HG02938 (cell line): ENCODE measurements at regions not wholly inside any gene's neighbourhood (a gene's known extent, or its start where the extent isn't known, plus 50 kb on each side); places are given as distances from the start of the nearest gene placed in this dataset.
"Not testable (repeated sequence)": the region's sequence is repeated elsewhere in the genome, so short reads cannot be mapped to it uniquely, and the experiment has no call there.

Experiments
- ATAC-seq: cut with Tn5 transposase; IDR thresholded peaks from one replicate; pipeline ENCODE4 v1.9.1; 2021; ENCODE audit warnings: mild to moderate bottlenecking, moderate library complexity; ENCODE audit not compliant: unreplicated experiment

DNA sequence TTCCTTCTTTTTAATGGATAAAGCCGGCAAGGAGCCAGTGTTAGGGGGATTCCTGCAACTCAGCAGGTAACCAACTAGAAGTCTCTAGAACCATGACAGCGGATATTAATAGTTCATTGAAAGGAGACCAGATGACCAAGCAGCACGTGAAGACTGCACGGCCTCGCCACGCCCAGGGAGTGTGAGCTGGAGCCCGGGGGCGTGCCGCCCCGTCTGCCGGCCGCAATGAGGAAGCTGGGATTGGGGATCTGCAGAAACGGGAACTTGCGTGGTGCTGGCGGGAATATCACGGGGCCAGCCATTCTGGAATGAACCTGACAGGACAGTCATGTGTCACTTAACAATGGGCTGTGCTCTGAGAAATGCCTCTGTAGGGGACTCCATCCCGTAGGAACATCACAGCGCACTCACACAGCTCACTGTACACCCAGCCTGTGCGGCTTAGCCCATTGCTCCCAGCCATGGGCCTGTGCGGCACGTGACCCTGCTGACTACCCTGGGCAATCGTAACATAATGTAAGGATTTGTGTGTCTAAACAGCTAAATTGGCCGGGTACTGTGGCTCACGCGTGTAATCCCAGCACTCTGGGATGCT is 4092.8 kb upstream of the TPTE start:
- not testable (repeated sequence) for ATAC-seq

DNA sequence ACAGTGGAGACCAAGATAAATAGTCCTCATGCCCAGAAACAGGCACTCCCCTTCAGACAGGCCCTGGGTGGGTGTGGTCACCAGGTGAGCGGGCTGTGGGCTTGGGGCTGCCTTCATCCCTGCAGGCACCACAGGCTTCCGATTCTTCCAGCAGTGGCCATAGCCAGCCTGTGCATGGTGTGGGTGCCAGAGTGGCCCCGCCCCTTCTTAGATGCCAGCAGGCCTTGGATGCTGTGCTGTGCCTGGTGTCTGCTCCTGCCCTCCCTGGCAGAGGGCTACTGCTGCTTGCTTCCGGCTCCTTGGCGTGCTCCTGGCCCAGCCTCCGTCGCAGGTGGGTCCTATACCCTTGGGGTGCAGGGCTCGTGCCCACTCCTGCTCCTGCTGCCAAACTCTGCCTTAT is 4091.5 kb upstream of the TPTE start:
- ATAC-seq, result not testable (repeated sequence)

DNA sequence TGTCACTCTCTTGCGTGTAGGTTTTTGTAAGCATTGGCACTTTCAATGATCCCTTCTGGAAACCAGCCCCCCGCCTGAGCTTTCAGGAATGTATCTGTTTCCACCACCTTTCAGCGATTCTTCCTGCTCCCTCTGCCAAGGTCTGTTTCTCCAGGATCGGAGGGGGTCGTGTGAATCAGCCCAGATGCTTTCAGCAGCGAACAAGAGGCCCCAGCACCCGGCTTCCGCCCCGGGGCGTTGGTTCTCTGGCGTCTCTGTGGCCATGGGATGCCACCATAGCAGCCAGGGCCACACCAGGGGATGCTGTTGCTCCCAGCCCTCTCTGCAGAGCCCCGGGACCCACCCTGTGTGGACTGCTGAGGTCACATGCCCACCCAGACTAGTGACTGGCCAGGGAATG is 4088.2 kb upstream of the TPTE start:
- ATAC-seq, result not testable (repeated sequence)

DNA sequence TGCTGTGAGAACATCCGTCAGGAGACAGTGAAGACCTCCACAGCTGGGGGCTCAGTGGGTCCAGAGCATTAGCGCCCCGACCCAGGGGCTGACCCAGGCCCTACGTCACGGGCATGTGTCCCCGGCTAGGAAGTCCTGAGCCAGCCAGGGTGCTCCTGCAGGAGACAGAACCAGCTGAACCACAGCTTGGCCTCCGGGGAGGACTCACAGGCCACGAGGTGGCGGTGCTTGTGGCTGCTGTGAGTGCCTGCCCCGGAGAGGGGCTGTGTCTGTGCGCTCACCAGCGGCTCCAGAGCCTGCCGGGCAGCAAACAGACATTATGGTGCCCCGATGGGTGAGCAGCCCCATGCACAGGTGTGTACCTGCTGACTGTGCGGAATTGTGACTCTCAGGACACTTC is 4085.2 kb upstream of the TPTE start:
- not testable (repeated sequence) for ATAC-seq

DNA sequence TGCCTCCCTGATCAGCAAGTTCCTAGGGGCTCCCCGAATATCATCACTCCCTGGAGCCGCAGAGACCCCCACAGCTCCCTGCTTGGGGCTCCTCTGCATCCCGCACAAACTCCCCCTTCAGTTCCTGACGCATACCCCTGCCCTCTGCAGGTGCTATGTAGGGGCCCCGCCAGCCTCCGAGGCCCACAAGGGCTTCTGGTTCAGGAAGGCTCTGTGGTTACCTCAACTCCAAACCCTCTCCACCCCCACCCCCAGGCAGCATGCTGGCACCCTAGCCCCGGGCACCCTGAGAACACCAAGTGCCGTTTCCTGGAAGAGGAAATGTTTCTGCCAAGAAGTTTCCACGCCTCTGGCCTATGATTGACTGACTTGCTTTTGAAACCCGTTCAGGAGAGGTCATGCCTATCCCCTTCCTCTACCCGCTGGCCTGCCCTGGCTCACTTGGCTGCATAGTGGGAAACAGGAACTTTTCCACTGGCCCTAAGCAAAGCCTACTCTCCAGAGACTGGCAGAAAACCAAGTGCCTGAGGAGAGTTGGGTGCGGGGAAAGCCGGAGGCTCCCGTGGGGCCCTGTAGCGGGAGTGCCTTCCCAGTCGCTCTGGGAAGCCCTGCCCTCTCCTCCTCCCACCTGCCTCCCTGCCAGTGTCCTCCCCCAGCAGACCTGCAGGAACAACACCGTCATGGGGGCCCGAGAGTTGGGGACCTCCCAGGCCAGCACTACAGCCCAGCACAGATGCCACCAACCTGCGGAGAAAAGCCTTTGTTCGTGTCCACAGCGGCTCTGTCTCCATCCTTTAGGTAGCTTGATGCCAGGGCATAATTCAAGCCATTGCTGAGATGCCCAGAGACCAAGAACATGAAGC is 4084.2 kb upstream of the TPTE start:
- not testable (repeated sequence) for ATAC-seq

DNA sequence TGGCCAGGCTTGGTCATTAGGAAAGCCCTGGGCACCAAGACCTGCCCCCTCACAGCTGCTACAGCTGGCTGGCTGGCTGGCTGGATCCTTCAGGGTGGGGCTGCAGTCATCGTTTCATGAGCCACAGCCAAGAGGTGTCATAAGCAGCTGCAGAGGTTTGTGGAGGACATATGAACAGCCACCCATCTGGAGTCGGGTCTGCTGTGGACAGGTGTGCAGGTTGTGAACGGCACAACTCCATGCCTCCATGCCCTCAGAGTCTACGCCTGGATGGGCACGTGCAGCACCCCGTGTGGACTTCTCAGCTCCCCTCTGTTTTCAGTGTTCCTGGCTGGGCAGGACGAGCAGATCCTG is 4083.6 kb upstream of the TPTE start:
- not testable (repeated sequence) for ATAC-seq

DNA sequence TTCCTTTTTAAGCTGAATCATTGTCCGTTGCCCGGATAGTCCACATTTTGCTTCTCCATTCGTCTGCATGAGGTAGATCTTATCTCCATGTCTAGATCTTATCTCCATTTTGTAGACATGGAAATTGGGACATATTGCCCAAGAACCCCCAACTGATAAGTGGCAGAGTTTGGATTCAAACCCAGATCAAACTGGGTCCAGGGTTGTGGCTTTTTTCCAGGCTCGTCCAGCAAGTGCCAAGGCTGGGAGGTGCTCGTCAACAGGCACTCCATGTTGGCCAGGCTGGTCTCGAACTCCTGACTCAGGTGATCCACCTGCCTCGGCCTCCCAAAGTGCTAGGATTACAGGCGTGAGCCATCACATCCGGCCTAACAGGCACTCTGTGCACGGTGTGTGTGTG is 4082.3 kb upstream of the TPTE start:
- ATAC-seq, result not testable (repeated sequence)

DNA sequence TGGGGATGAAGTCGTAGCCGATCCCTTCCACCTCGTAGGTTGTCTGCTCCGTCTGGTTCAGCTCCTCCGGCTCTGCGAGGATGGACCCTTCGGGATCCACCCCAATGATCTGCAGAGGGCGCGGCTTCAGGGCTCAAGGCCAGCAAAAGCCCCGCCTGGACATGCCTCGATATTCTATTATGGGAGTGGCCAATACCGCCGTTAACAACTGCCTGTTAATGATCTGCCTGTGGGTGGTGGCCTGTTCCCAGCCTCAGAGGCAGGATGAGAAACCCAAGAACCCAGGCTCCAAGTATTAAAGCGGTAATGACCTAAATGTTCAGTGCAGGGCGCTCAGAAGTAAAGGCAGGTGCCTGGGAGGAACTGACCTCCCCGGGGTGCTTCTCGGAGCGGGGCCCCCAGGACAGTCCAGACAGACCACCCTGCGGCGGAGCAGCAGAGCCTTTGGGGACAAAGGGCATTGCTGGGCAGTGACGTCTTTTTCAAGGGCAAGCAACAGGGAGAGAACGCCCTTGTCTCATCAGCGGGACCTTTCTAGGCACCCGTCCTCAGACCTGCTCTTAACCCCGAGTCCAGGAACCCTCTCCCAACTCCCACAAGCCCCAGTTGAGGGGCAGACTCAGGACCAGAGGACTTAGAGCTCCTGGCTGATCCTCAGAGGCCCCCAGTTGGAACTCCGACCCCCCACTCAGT is 4066.6 kb upstream of the TPTE start:
- ATAC-seq, result not testable (repeated sequence)

DNA sequence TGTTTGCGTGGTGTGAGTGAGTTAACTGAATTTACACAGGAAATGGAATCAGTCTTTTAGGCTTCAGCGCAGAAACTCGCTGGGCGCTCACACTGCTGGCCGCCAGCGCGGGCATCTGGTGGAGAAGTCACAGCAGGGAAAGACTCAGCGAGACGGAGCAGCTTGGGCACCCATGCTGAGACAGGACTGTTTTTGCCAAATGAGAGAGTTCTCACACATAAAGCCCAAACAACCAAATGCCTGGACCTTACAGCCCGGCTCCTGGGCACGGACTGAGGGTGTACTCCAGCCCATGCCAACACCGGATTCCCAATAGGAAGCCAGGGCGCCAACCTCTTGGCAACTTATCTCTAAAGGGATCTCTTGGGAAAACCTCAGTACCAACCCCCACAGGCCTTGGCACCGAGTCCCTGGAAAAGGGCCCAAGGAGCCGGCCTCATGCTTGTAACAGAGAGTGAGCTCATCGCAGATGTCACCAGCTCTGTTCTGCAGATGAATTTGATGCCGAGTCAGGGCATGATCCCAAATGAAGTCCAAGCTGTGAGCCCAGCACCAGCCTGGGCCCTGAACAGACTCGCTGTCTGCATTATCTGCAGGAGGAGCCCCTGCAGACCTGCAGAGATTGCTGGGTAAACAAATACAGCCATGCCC is 4065.2 kb upstream of the TPTE start:
- ATAC-seq, result not testable (repeated sequence)

DNA sequence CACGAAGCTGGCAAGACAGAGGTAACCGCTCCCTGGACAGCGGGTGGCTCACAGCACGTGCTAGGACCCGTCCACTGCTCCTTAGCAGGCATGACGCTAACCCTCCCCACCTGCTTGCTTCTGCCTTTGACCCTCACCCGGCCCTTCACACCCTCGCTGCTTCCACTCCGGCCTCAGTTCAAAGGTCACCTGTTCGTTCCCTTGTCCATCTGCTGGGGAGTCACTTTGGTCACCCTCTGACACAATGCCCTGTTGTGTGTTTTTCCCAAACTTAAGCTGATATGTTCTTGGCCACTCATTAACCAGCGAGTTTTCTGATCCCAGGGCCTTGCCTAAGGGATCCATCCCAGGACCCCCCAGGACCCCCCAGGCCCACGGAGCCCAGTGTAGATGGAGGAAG is 4061.6 kb upstream of the TPTE start:
- ATAC-seq, result not testable (repeated sequence)

DNA sequence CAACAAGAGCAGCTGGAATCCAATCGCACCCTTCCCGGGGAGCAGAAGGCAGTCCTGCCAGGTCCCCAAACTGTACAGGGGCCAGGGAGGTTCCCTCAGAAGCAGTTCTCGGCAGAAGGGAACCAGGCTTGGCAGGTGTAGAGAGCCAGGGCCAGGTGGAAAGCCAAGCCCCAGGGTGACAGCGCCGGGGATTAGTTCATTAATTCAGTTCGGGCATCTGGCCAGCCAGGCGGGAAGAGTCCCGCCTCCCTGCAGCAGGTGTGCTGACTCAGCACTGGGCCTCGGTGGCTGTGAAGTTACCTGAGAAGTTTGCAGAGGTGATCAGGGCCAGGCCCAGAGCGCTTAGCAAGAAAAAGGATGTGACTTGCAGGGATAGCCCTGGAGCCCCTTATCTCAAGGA is 4060.0 kb upstream of the TPTE start:
- not testable (repeated sequence) for ATAC-seq

DNA sequence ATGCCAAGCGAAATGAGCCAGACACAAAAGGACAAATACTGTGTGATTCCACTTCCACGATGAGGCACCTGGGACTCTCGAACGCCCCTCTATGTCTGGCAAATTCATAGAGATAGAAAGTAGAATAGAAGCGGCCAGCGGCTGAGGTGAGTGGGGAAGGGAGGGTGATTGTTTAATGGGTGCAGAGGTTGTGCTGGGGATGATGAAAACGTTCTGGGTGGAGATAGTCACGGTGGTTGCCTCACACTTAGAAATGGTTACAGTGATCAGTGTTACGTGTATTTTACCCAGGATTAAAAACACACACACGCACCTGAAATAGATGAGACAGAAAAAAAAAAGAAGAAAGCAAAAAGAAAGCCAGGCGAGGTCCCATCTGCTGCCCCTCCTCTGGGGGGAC is 4057.0 kb upstream of the TPTE start:
- ATAC-seq, result not testable (repeated sequence)

DNA sequence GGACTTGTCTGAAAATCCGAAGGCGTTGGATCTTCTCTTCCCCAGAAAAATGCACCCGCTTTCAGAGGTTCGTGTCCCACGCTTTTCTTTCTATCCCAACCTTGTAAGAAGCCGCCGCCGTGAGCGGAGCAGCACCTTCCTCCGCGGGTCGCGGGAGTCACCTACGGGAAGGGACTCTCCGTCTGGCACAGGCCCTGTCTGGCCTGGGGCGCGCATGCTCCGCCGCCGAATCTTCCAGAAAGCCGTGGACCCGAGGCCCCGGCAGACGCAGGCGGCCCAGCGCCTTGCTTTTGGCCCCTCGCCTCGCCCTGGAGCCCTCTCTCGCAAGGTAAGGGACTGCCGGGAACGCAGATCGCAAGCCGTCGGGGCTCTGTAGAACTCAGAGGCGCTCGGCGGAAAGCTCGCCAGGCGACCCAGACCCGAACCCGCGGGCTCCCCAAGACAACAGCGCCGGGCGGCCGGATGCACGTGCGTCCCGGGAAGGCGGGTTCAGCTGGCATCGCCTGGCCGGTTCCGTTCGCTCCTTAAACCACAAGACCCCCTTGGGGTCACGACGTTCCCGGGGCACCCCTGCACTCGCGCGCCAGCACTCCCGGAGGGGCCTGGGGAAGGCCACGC is 4055.2 kb upstream of the TPTE start:
- not testable (repeated sequence) for ATAC-seq

DNA sequence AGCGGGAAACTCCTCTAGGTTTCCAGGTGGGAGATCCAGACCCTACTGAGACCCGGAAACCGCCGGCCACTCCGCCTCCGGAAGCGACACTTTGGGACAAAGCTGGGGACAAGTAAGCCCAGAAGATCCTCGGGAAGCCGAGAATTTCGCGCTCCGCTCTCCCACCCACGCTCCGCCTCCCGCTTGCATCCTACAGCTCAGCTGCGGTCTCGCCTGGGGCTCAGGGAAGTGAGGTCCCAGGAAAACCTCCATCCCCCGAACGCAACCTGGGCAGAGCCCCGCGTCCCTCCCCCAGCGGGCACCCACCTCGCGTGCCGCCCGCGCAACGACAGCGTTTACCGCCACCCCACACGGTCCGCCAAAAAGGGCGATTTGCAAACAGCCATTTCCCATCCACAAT is 4054.7 kb upstream of the TPTE start:
- not testable (repeated sequence) for ATAC-seq

DNA sequence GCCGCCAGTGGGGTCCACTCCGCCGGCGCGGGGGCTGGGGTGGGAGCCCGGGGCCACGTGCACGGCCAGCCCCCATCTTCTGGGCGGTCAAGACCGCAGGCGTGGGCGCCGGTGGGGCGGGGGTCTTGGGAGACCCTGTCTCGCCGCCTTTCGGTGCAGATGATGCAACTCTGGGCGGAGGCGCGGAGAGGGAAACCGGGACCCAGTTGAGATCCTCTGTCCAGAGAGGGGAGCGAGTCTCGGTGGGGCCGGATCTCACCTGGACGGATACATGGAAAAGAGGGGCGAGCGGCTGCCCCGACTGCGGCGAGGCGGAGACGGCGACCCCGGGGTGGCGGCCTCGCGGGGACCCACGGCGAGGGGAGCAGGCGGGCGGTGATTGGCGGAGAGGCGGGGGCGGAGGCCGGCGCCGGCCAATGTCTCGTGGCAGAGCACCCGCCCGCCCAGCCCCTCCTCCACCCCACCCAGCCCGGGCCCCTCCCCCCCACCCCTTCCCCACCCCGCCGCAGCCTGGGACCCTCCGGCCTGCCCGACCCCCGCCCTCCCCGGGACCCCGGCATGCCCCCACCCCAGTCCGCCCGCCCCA is 4054.1 kb upstream of the TPTE start:
- not testable (repeated sequence) for ATAC-seq

DNA sequence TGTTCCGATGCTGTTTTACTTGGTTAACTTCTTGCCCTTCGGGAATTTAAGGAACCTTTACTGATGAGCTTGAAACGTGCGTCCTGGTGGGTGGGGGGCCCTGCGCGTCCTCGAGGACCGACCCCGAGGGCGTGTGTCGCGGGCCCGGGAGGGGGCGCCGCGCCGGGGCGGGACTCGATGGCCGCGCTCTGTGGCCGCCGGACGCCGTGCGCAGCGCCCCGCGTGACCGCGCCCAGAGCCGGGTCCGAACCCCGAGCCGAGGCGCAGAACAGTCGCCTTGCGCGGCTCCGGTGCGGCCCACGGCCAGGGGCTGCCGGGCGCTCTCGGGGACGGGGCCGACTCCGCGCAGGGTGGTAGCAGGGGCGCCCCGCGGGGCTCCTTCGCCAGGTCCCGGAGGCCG is 4053.5 kb upstream of the TPTE start:
- ATAC-seq, result not testable (repeated sequence)

DNA sequence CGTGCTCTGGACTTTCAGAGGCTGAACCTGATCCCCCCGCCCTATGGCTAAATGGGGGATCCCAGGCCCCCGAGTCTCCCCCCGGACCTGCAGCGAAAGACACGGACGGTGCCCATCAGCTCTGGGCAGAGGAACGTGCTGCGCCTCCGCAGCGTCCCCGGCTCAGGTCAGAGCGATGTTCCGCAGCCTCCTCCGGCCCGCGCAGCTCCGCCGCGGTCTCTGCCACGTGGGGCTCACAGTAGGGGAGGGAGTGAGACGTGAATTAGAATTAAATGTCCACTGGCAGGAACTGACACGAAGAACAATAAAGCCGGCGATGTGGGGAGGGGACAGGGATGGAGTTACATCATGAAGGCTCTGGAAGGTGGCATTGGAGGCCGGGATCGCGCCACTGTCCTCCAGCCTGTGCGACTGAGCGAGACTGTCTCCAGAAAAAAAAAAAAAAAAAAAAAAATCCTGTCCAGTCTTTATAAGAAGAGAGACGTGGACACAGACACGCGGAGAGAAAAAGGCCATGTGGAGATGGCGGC is 4053.0 kb upstream of the TPTE start:
- not testable (repeated sequence) for ATAC-seq

DNA sequence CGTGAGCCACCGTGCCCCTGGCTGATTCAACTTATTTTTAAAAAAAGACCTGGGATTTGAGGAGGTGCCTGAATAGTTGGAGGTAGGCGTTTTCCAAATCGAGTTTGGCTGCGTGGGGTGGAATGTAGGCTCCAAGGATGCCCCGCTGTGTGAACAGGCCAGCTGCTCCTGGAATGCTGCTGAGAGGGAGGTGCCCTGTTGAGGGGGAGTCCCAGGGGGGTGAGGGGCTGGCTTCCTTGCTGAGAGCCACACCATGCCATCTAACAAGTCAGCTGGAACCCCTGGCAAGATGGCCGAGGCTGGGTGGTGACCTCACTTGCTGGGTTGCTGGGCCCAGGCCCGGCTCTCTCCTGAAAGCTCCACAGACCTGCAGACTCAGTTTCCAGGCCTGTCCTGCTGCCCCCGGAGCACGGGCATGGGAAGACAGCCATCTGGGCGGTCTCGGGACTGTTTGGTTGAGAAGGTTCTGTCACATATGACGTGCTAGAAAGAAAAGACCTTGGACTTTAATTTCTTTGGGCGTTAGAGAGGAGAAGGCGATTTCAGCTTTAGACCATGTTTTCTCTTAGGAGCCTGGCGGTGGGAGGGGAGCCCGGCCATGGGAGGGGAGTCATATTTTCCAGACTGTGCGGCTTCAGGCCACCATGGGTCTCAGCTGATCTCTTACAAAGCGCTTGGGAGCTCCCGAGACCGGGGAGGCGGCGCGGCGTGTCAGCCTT is 4047.0 kb upstream of the TPTE start:
- not testable (repeated sequence) for ATAC-seq

DNA sequence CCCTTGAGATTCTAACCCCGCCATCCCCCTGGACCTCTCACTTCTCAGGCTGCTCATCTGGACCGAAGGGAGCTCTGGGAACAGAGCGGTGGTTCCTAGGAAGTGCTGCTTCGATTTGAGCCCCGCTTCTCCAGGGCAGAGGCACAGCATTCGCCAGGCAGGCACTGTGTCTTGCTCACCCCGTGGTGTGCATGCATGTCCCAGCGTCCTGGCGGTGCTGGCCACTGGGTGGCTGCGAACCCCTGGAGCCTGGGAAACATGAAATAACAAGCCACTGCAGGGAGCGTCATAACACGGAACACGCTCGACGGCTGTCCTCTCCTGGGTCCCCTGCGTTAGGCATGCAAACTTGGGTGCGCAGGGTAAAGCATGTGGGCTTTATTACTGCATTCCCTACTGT is 4040.3 kb upstream of the TPTE start:
- ATAC-seq, result not testable (repeated sequence)

DNA sequence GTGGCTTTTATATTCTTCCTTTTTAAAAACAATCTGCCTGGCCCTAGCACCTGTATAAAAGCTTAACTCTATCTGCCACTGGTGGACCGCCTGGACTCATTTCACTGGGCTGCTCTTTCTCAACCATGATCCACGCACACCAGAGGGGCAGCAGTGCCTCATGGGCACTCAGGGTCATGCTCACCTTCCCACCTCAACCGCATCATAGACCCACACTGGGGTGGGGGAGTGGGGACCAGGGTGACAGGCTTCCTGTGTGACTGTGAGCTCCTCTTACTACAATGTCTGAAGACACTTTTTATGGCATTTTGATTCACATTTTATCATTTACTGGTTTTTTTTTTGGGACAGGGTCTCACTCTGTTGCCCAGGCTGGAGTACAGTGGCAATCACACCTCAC is 4038.8 kb upstream of the TPTE start:
- ATAC-seq, result not testable (repeated sequence)
